ENCODE measurements at regions not wholly inside any gene's neighbourhood (a gene's known extent, or its start where the extent isn't known, plus 50 kb on each side); places are given as distances from the start of the nearest gene placed in this dataset.
"Not testable (repeated sequence)": the region's sequence is repeated elsewhere in the genome, so short reads cannot be mapped to it uniquely, and the experiment has no call there.

DNA sequence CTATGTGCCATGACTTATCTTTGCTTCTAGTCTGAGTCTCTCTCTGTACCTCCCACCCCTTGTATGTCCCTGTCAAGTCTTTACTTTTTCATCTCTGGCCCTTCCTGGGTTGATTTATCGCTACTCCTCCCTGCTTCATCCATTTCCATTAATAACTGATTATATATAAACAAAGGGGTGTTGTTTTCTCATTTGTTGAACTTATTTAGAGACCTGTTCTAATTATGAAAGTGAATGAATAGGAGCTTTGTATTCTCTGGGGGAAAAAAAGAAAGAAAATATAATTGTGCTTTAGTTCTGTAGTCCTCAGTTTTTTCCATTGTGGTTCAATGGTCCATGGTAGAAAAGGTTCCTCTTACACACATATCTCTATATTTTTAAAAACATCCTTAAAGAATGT is 328.9 kb upstream of the PPP2R3A start:
- DNase-seq (ENCODE audit: low spot score), result peak; percentile 89

DNA sequence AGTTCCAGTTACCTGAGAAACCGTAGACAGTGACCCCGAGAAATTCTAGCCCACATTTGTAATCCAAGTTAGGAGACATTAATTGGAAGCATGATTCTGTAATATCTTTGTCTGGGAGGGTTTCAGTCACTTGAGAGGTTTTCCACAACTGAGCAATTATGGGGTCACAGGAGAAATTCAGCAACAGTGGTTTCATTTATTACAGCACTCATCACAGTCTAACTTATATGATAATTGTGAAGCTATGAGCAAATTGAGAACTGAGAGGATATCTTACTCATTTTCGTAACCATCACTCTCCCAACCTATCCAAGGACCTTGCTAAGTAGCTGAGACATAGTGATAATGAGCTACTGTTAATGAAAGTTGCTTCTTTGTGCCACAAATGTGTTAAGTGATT is 328.5 kb upstream of the PPP2R3A start:
- peak; percentile 76 for DNase-seq (ENCODE audit: low spot score)

DNA sequence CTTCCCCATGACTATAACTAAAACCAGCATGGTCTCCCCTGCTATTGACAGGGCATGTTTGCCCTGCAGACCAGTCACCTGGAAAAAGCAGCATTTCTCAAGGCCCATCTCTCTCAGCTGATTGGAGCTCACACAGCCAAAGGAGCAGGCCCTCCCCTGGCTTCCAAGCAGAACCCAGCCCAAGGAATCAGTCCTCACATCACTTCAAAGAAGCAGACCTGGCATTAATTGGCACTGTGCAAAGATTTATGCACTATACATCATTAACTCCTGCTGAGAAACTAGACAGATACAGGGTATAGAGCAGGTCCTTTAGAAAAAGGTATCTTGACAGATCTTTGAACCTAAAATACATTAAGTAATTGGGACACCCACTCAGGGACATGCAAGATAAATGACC is 323.8 kb upstream of the PPP2R3A start:
- DNase-seq (ENCODE audit: low spot score), result no peak

DNA sequence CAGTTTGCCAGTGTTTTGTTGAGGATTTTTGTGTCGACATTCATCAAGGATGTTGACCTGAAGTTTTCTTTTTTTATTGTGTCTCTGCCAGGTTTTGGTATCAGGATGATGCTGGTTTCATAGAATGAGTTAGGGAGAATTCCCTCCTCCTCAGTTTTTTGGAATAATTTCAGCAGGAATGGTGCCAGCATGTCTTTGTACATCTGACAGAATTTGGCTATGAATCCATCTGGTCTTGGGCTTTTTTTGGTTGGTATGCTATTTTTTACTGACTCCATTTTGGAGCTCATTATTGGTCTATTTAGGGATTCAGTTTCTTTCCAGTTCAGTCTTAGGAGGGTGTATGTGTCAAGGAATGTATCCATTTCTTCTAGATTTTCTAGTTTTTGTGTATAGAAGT is 320.0 kb upstream of the PPP2R3A start:
- DNase-seq (ENCODE audit: low spot score), result no peak

DNA sequence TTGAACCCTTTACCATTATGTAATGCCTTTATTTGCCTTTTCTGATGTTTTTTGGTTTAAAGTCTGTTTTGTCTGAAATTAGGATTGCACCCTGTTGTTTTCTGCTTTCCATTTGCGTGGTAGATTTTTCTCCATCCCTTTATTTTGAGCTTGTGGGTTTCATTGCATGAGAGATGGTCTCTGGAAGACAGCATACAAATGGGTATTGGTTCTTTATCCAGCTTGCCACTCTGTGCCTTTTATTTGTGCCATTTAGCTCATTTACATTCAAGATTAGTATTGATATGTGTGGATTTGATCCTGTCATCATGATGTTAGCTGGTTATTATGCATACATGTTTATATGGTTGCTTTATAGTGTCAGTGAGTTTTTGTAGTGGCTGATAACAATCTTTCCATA is 318.7 kb upstream of the PPP2R3A start:
- DNase-seq (ENCODE audit: low spot score), result no peak

DNA sequence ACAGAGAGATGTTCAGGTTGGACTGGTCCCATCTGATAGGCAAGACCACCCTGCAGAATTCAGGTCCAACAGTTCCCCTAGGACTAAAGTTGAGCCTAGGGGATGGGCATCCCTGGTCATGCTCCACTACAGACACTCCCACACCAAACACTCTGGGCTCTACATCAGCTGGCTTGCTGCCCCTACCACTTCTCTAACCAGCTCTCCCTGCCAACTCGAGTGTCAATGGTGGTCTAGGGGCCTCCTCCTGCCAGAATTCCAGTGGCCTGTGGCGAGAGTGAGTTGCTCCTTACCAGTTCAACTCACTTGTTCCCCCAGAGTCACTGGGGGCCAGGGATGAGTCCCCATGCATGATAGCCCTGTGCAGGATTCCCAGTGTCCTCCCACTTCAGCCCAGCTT is 316.2 kb upstream of the PPP2R3A start:
- no peak for DNase-seq (ENCODE audit: low spot score)

DNA sequence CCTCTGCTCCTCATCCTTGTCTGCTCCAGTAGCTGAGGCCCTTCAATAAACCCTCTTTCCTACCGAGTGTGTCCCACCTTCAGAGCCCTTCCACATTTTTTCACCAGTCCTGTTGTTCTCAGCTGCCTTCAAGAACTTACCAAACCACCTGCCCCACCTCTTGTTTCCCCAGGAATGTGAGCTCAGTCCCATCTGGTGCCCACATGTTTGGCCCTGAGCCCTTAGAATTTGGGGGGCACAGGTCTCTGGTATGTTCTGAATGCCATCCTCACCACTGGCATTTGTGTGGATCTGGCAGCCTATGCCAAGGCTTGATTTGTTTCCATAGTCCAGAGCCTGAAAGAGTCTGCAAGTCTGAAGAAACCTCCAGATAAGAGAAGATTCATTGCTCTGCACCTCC is 315.2 kb upstream of the PPP2R3A start:
- DNase-seq (ENCODE audit: low spot score), result no peak

DNA sequence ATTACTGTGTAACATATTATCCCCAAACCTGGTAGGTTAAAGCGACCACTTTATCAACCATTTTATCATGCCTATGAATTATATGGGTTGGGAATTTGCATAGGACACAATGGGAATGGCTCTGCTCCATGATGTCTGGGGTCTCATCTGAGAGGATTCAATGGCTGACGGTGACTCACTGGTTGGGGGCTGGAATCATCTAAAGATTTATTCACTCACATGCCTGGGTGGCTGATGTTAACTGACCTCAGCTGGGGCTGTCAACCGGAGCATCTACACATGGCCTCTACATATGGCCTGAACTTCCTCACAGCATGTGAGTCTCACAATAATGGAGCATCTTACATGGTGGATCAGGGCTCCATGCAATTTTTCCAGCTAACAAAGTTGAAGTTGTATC is 313.1 kb upstream of the PPP2R3A start:
- DNase-seq (ENCODE audit: low spot score), result no peak

DNA sequence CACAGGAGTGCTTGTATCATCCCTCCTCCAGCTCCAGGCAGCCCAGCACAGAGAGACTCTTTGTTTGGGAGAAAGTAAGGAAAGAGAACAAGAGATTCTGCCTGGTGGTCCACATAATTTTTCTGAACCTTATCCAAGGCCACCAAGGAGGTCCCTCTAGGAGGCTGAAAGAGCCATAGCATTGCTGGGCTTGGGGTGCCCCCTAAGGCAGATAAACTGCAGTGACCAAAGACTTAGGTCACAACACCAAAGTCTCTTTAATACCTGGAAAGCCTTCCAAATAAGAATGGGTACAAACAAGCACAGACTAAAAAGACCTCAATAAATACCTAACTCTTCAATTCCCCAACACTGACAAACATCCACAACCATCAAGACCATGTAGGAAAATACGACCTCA is 310.2 kb upstream of the PPP2R3A start:
- no peak for DNase-seq (ENCODE audit: low spot score)

DNA sequence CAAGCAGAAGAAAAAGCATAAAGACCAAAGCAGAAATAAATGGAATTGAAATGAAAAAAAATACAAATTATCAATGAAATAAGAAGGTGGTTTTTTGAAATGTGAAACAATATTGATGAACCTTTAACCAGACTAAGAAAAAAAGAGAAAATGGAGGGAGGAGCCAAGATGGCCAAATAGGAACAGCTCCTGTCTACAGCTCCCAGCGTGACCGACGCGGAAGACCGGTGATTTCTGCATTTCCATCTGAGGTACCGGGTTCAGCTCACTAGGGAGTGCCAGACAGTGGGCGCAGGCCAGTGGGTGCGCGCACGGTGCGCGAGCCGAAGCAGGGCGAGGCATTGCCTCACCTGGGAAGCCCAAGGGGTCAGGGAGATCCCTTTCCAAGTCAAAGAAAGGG is 307.1 kb upstream of the PPP2R3A start:
- not testable (repeated sequence) for DNase-seq (ENCODE audit: low spot score)

DNA sequence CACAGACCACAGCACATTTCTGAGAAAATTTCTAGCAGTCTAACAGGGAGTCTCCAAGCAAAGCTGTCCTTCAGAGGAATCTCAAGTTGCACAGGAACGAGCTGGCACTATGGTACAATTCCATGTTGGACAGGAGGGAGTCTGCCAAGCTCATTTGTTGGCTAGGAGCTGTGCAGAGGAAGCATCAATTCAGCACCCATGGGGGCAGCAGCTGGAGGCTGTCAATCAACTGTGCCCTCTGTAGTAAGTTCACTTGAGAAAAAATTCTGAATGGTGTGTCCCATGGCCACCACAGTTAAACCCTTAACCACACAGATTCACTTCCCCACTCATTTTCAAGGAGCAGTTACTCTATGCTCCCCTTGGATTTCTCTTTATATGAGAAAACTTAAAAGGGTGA is 298.5 kb upstream of the PPP2R3A start:
- DNase-seq (ENCODE audit: low spot score), result no peak

DNA sequence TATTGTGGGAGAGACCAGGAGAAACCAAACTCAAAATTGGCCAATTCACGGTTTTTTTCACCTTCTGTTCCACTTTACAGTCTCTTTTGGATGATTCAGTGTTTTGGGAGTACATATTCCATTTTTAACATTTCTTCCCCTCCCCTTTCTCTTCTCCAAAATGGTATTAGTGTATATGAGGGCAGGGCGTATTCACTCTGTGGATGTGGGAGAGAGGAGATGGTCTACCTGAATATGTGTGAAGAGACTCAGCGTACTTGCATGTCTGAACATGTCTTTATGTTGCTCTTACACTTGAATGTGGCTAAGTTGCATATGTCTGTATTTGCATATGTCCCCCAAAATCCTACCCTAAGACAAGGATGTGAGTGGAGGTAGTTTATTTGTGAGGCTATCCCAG is 291.0 kb upstream of the PPP2R3A start:
- no peak for DNase-seq (ENCODE audit: low spot score)

DNA sequence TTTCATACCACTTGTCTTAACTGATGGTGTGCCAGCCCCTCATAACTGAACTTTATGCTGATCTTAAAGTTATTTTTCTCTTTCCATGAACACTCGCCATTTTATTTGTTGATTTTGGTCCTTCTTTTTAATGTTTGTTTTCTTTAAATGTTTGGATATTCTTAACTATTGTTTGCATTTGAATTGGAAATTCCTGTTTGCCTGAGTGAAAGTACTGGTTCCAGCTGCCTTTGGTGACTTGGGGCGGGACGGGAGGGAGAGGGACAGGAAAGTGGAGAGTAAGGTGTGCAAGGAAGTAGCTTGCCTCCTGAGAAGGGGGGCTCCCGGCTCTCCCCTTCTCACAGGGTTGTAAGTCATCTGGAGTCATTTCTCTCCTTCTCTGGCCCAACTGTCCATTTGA is 287.1 kb upstream of the PPP2R3A start:
- DNase-seq (ENCODE audit: low spot score), result no peak

DNA sequence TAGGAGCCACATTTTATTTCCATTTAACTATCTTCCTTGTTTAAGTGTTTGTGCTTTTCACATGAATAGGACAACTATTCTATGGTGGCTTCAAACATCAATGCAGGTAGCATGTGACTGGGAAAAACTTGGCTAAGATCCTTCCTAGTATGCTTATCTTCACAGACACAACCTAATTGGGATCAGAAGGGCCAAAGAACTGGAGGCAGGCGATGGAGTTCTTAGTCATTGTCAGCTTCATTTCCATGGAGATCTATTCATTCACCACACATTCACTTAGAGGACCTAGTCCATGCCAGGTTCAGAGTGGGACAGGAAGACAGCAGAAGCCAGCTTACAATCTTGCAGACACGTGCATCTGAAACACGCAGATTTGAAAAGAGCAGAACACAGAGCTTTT is 277.5 kb upstream of the PPP2R3A start:
- DNase-seq (ENCODE audit: low spot score), result peak; percentile 89

DNA sequence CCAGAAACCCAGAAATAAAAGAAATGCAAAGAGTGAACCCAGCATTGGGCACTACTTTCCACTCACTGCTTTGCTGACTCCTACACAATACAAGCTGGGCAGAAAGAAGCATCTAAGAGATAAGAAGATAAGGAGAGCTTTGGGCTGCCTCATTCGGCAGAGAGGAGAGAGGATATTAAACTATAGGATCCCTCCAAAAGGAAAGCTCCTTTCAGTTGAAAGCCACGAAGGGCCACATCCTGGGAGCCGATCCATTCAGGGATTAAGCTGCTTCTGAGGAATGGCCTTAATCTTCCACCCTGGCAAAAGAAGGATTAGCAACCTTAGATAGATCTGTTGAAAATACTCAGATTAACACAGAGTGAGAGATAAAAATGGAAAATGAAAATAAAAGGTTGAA is 274.9 kb upstream of the PPP2R3A start:
- DNase-seq (ENCODE audit: low spot score), result no peak

DNA sequence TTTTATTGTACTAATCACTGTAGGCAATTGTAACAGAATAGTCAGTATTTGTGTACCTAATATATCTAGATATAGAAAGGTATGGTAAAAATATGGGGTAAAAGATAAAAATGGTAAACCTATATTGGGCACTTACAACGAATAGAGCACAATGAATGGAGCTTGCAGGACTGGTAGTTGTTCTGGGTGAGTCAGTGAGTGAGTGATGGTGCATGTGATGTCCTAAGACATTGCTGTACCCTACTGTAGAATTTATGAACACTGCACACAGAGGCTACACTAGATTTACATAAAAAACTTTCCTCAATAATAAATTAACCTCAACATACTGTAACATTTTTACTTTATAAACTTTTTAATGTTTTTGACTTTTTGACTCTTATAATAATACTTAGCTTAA is 274.3 kb upstream of the PPP2R3A start:
- DNase-seq (ENCODE audit: low spot score), result no peak

DNA sequence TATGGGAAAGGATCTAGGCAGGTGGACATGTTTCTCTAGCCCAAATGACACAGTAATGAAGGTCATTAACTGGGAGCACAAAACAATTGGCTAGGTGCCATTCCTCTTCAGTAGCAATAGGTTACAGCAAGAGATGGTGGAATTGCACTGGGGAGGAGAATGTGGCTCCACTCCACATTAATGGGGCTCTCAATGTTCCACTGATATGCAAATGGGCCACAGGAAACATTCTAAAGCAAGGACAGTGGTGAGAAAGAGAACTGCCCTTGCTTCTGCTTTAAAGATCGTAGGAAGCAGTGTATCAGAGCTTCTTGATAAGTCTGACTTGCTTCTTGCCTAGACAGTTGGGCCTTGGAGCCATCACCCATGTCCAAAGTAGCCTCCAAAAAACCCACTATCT is 271.4 kb upstream of the PPP2R3A start:
- DNase-seq (ENCODE audit: low spot score), result no peak

DNA sequence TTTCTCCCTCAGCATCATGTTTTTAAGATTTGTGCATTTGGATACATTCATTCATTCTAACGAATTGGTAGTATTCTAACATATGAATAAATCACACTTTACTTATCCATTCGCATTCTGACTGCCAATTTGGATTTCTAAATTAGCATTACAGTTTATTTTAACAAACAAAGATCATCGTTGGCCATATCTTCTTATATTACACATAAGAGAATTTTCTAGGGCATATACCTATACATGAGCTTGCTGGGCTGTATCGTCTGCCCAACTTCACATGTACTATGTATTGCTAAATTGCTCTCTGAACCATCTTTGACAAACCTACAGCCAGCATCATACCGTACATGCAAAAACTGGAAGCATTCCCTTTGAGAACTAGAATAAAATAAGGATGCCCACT is 265.8 kb upstream of the PPP2R3A start:
- no peak for DNase-seq (ENCODE audit: low spot score)

DNA sequence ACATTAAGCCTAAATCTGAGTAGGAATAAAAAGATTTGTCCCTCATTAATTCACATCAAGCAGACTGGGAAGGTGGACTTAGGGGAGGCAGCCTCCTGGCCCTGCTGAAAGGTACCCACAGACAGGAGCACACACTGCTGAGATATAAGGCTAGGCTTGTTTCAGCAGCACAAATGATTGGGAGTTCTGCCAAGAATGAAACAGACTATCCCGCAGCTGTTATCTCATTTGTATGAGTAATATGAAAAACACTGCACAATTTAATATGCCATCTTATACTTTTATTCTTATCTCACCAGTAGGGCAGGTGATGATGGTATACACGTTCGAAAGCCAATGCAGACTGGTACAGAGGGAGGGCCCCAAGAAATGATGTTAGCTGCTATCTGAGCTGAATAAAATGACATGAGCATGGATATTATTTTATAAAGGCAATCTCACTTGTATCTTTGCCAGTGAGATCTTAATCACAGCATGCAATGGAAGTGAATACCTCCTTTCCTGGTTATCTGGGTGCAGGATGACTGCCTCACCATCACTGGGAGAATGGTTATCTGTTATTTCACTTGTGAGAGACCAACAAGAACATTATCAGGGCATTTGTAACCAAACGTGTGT is 258.7 kb upstream of the PPP2R3A start:
- peak; percentile 42 for DNase-seq (ENCODE audit: low spot score)

DNA sequence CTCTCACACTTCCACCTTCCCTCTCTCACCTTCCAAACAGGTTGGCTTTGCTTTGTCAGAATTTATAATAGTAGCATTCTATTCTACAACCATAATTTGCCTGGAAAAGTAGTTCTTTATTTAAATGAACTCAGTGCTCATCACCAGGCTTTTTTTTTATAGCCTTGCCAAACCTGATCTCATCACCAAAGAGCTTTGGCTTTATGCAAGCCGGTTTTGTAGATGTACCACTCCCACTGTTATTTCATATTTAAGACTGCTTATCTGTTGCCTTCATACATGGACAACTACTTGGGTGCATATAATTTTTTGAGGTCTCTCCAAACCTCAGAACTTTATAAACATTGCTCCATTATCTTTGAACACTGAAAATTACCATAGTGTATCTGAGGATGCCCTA is 246.1 kb upstream of the PPP2R3A start:
- no peak for DNase-seq (ENCODE audit: low spot score)

DNA sequence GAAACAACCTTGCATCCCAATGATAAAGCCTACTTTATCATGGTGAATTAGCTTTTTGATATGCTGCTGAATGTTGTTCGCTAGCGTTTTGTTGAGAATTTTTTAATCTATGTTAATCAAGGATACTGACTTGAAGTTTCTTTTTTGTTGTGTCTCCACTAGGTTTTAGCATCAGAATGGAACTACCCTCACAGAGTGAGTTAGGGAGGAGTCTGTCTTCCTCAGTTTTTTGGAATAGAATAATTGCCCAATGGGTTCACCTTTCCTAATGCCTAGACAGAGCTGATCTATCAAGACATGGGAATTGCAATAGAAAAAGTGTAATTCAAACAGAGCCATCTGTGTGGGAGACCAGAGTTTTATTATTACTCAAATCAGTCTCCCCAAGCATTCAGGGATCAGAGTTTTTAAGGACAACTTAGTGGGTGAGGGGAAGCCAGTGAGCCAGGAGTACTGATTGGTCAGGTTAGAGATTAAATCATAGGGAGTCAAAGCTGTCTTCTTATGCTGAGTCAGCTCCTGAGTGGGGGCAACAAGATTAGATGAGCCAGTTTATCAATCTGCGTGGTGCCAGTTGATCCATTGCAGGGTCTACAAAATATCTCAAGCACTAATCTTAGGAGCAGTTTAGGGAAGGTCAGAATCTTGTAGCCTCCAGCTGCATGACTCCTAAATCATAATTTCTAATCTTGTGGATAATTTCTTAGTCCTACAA is 237.4 kb upstream of the PPP2R3A start:
- no peak for DNase-seq (ENCODE audit: low spot score)

DNA sequence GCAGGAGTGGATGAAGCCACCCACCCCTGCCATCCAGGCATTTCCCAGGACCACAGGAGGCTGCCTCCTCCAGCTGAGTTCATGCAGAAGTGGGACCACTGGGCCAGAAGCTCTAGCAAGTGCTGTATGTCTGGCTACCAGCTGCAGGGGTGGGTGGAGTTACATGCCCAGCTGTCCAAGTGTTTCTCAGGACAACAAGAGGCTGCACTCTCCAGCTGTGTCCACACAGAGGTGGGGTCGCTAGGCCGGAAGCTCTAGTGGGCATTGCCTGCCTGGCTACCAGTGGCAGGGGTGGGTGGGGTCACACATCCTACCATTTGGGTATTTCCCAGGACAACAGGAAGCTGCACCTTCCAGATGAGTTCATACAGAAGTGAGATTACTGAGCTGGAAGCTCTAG is 234.0 kb upstream of the PPP2R3A start:
- no peak for DNase-seq (ENCODE audit: low spot score)

DNA sequence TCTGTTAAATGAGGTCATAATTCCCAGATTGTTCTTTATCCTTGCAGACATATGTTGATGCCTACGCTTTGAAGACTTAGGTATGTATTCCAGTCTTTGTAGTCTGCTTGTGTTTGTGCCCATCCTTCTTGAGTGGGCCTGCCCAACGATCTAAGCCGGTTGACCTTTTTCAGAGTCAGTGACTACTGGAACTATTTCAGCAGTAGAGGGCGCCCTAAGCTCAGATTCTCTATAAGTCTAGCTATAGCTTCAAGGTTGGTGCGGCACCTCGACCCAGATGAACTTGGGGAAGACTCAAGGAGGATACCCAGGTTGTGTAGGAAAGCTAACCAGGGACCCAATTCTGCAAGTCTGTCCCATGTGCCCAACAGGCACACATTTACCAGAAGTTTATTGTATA is 228.8 kb upstream of the PPP2R3A start:
- no peak for DNase-seq (ENCODE audit: low spot score)

DNA sequence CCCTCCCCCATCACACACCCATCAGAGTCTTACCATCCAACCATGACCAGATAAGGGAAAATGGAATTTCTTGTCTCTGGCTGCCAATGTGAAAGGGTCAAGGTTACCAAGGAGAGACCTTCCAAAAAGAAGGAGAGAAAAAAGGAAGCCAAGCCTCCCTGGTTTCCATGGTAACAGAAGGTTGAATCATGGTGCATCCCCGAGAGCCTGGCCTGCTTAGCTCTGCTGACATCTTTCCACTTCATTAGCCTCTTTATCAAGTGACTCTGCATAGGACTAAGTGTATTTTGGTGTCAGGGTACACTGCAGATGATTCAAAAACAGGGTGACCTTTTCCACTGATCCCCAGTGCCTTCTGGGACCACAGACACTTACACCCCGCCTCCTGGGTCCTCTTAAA is 225.7 kb upstream of the PPP2R3A start:
- DNase-seq (ENCODE audit: low spot score), result no peak

Measured in COLO829 (cell line).